Right lobe of liver (tissue), 4 donors: ENCODE measurements at regions not wholly inside any gene's neighbourhood (a gene's known extent, or its start where the extent isn't known, plus 50 kb on each side); places are given as distances from the start of the nearest gene placed in this dataset.

ENCODE experiments used
- POLR2A ChIP-seq: fragments of 450-650 bp; IDR thresholded peaks from one replicate; pipeline ENCODE4 v1.6.1; 2017; ENCODE audit warnings: antibody characterized with exemption, mild to moderate bottlenecking
- TF ChIP-seq, protein P1 (sequence below), 4 donors: fragments of 200-600 bp in 3 of 4; fragments of 450-650 bp in 1 of 4; IDR thresholded peaks; one replicate each; pipeline versions ENCODE4 v1.5.1 to v1.8.0; 2016 to 2022; ENCODE audit warnings: antibody characterized with exemption in 4 of 4, mild to moderate bottlenecking in 2 of 4
- donor health status: DM: no; HTN: no; CAD: no.
- donor health status: DM: no; HTN: no; CAD: no.
- donor health status: DM: no; HTN: yes; CAD: no.

DNA sequence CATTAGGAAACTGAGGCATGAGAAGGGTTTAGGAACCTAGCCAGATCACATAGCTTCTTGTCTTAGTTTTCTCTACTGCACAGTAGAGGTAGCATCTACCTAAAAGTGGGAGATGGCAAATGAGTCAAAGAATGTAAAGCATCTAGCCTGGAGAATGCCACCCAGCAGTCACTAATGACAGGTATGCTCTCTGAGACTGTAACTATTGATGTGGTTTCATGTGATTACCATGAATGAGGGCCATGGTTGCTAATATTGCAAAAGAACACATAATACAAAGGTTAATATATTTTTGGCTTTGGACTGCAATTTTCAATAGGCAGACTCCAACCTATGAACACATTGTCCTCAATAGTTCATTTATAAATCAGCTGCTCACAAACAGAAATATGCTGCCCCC is 389.9 kb downstream of the GRIN2B start:
- TF ChIP-seq, protein P1, sequence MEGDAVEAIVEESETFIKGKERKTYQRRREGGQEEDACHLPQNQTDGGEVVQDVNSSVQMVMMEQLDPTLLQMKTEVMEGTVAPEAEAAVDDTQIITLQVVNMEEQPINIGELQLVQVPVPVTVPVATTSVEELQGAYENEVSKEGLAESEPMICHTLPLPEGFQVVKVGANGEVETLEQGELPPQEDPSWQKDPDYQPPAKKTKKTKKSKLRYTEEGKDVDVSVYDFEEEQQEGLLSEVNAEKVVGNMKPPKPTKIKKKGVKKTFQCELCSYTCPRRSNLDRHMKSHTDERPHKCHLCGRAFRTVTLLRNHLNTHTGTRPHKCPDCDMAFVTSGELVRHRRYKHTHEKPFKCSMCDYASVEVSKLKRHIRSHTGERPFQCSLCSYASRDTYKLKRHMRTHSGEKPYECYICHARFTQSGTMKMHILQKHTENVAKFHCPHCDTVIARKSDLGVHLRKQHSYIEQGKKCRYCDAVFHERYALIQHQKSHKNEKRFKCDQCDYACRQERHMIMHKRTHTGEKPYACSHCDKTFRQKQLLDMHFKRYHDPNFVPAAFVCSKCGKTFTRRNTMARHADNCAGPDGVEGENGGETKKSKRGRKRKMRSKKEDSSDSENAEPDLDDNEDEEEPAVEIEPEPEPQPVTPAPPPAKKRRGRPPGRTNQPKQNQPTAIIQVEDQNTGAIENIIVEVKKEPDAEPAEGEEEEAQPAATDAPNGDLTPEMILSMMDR (IDR thresholded peaks at IDR 0.05) = no peak
- no peak for TF ChIP-seq POLR2A
